ENCODE measurements at regions not wholly inside any gene's neighbourhood (a gene's known extent, or its start where the extent isn't known, plus 50 kb on each side); places are given as distances from the start of the nearest gene placed in this dataset.

DNA sequence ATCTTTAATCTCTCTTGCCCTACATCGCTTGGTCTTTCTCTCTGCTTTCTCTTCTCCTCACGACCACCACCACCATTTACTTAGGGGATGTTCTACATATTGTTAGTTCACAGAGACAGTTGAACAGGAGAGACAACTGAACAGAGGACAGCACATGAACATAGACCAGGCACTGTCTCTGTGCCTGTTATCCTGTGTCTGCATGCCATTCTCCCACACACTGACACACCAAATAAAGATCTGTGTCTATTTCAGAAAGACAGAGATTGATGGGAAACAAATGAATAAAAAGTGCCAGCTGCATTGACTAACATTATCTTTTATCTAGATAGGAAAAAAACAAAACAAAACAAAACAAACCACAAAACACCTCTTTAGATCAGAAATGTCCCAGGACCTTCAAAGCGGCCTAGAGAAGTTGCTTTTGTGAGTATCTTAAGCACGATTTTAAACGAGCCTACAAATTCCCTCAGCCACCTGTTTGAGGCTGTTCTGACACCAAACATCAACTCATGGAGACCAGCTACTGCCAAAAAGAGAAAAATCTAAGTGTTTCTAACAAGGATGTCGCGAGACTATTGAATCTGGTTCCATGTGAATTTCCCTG lies 77.6 kb upstream of the PARP11 start:
- FAIRE-seq = no peak

DNA sequence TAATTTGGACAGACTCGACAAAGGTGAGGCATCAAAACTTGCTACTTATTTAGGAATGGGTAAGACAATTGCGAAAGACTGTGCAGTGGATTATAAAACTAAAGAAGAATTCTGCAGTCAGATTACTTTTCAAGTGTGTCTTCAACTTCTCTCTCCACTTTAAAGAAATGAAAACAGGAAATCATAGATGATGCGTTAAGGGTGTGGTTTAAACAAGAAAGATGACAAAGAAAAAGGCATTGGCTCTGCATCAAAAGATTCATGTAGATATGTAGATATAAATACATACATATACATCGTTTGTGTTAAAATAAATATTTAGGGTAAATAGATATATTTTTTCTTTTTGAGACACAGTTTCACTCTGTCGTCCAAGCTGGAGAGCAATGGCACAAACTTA lies 74.6 kb upstream of the PARP11 start:
- FAIRE-seq = no peak

DNA sequence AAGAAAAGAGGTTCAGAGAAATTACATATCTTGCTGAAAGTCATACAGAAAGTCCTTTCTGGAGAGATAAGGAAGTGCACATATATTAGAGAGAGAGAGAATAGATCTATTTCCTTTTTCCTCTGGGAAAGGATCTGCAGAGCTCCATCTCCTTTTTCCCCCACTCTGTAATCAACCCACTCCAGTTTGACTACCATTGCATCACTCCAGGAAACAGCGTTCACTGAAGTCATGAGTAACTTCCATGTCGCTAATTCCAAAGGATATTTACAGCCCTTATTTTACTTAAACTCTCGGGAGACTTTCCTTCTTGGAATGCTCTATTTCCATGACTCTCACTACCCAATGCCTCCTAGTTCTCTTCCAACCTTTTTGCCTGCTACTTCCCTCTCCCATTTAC lies 72.5 kb upstream of the PARP11 start:
- FAIRE-seq = no peak

GRCh38 chr12:3944620-3945019 lies 71.4 kb upstream of the PARP11 start:
- no peak for FAIRE-seq

DNA sequence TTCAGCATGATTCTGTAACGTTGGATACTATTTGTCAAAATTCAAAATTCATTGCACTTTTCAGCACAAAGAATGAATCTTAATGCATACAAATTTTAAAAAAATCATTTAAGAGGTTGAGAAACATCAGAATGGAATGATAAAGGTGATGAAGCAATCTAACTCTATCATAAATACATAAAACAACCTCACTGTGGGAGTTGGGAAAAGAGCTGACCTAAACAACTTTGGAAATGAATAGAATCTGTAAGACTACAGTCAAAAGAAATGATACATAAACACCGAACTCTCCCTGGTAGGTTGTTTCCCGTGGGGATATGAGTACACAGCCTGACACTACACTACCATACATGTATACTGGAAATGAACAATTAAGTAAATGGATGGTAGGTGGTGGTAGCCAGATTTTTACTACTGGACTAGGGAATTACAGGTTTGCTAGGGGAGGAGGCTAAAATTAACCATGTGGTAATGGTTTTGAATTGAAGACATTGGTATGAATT lies 64.9 kb upstream of the PARP11 start:
- no peak for FAIRE-seq

- FAIRE-seq = no peak
Measured at GRCh38 chr12:3935078-3935477, 61.9 kb upstream of the PARP11 start.

DNA sequence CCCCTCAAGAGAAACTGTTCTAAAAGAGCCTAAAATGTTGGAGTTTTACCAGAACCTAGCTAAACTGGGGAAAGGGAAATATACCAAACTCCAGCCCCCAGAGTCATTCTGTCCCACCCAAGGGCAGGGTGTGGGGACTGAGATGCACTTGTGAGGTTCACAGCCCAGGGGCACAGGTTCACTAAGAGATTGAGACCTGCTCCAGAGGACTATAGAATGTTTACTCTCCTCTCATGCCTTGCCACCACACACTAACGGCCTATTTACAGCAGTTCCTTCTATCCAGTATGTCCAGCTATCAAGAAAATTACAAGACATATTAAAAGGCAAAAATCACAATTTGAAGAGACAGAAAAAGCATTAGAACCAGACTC lies 60.6 kb upstream of the PARP11 start:
- FAIRE-seq = no peak

GRCh38 chr12:3933074-3933818 lies 60.0 kb upstream of the PARP11 start:
- no peak for FAIRE-seq

DNA sequence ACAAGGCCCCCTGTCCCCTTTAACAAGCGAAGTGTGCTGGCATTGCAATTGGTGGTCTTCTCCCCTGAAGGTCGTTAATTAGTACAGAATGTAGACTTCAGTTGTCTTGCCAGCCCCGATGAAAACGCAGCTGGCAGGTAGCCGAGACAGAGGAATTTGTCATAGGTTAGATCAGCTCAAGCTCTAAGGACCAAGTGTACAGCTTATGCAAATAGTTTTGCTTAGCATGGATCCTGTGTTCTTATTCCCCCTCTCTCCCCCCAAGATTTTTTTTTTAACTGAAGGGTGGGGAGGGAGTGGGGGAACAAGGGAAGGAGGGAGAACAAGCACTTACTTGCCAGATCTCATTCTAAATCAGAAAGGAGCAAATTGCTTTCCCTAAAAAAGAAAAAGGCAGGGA lies 58.6 kb upstream of the PARP11 start:
- no peak for FAIRE-seq

DNA sequence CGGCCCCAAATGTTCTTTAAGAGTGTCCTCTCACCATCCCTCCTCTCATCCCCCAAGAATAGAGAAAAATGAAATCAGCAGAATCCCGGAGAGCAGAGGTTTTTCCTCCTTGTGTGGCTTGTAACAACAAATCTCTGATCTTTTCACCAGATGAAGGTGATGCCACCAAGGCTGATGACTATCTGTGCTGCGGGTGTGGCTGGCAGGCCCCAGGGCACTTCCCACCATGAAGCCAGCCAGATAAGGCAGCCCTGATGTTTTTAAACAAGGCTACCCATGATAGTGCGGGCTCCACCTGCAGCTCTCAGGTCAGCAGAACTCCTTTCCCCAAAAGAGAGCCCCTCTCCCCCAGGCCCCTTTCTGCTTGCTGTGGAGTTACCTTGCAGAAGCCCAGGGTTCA lies 58.0 kb upstream of the PARP11 start:
- no peak for FAIRE-seq

- FAIRE-seq = no peak
Measured at GRCh38 chr12:3929875-3930615, 56.8 kb upstream of the PARP11 start.

- FAIRE-seq = no peak
Measured at GRCh38 chr12:3928538-3929184, 55.5 kb upstream of the PARP11 start.

- FAIRE-seq = no peak
Measured at GRCh38 chr12:3925621-3926020, 52.4 kb upstream of the PARP11 start.

- FAIRE-seq = no peak
Measured at GRCh38 chr12:3924761-3925160, 51.6 kb upstream of the PARP11 start.

DNA sequence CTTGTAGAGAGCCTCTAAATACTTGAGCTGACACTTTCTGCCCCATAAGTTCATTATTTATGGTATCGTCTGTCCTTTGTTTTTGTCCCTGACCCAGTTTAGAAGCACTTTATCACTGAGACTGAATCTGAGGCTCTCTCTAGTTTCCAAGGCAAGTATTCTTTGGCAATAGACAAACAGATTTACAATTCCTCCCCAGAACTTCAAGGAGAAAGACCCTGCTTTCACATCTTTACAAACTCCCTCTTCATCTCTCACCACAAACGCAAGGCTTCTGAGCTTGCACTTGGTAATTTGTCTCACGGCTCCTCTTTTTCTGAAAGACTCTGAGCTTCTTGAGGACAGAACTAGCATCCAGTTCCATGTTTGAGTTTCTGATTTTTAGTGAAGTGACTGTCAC lies 49.8 kb upstream of the PARP11 start:
- no peak for FAIRE-seq

Data from A204.1 (cell line).